HepG2 (cell line): ENCODE measurements at regions not wholly inside any gene's neighbourhood (a gene's known extent, or its start where the extent isn't known, plus 50 kb on each side); places are given as distances from the start of the nearest gene placed in this dataset.

Experiments
- ATAC-seq: fragments of 200-7000 bp; cut with Tn5 transposase; 3 replicates; pipeline ENCODE4 v1.9.1; 2020; ENCODE audit warnings: mild to moderate bottlenecking, moderate library complexity
- BruUV-seq: library from RNA; stranded (reverse); fragments of 400-500 nt; replicated peaks from 2 replicates; lab custom pipeline; 2021; lab: Mats Ljungman, UMichigan
- CTCF ChIA-PET: fragments of 300-600 bp; formaldehyde crosslinking; extraction: SDS; loops from one replicate; lab custom pipeline; 2021; ENCODE audit warnings: low total read pairs, inconsistent platforms, low intra/inter-chr PET ratio; lab: Yijun Ruan, JAX
- POLR2A ChIA-PET: fragments of 350-600 bp; sonication (Branson Sonifier 250); formaldehyde crosslinking; loops from one replicate; lab custom pipeline; 2020; ENCODE audit warnings: antibody characterized with exemption, inconsistent platforms; lab: Yijun Ruan, JAX
- DNase-seq: peaks from one replicate; pipeline ENCODE4 v3.0.0-alpha.2; 2015; ENCODE audit warnings: low spot score
- FAIRE-seq: peaks from 3 replicates; lab custom pipeline; 2011; peaks lifted over from hg19 to GRCh38; lab: Jason Lieb, UNC
- H2AFZ ChIP-seq: one replicate; pipeline ENCODE4 v1.6.1; 2011; ENCODE audit warnings: low read length, inconsistent platforms
- H3K27ac ChIP-seq: fragments of 300-600 bp; 3 replicates; pipeline ENCODE4 v1.8.0; 2011; ENCODE audit warnings: mixed run types, mild to moderate bottlenecking, mixed read lengths, low read length, inconsistent platforms; ENCODE audit not compliant: insufficient read depth; ENCODE audit errors: extremely low read length
- H3K27me3 ChIP-seq, 2 experiments: fragments of 200-600 bp in 1 of 2; 2 replicates in 1 of 2; 3 replicates in 1 of 2; pipeline versions ENCODE4 v1.6.0 to v1.8.0; 2011; ENCODE audit warnings: low read length in 2 of 2, mild to moderate bottlenecking in 2 of 2, moderate library complexity in 2 of 2, inconsistent platforms in 1 of 2; ENCODE audit not compliant: insufficient read depth in 2 of 2, control insufficient read depth in 1 of 2
- H3K36me3 ChIP-seq, 2 experiments: fragments of 200-600 bp in 1 of 2; replicated peaks in 1 of 2; 2 replicates in 1 of 2; 3 replicates in 1 of 2; pipeline versions ENCODE4 v1.5.1 to v1.8.0; 2011; ENCODE audit warnings: low read length in 2 of 2, inconsistent platforms in 1 of 2; ENCODE audit not compliant: insufficient read depth in 2 of 2, control insufficient read depth in 1 of 2
- H3K4me1 ChIP-seq: 2 replicates; pipeline ENCODE4 v1.5.1; 2012; ENCODE audit warnings: low read length, inconsistent platforms; ENCODE audit not compliant: insufficient read depth
- H3K4me2 ChIP-seq: 2 replicates; pipeline ENCODE4 v1.6.0; 2011; ENCODE audit warnings: low read depth, low read length, inconsistent platforms
- H3K4me3 ChIP-seq, 3 experiments: fragments of 200-600 bp in 1 of 3; sonication (generic), shearing (Covaris generic) in 1 of 3; replicated peaks in 1 of 3; 2 replicates each; pipeline ENCODE4 v1.5.1; 2011 to 2016; ENCODE audit warnings: low read length in 3 of 3, inconsistent platforms in 2 of 3, low read depth in 2 of 3, mild to moderate bottlenecking in 2 of 3, control low read depth in 1 of 3, mixed read lengths in 1 of 3; ENCODE audit not compliant: insufficient read depth in 1 of 3
- H3K79me2 ChIP-seq: one replicate; pipeline ENCODE4 v1.6.1; 2011; ENCODE audit warnings: low read length, inconsistent platforms; ENCODE audit not compliant: insufficient read depth
- H3K9ac ChIP-seq: 2 replicates; pipeline ENCODE4 v1.6.0; 2011; ENCODE audit warnings: mild to moderate bottlenecking, low read depth, low read length, inconsistent platforms; ENCODE audit not compliant: insufficient read depth
- H3K9me3 ChIP-seq: 2 replicates; pipeline ENCODE4 v1.5.1; 2012; ENCODE audit warnings: mild to moderate bottlenecking, low read length
- H4K20me1 ChIP-seq: 2 replicates; pipeline ENCODE4 v1.6.0; 2011; ENCODE audit warnings: inconsistent platforms, mild to moderate bottlenecking, low read length, moderate library complexity; ENCODE audit not compliant: insufficient read depth
- FOXK1 ChIP-seq: sonication (generic); formaldehyde crosslinking; IDR thresholded peaks from 2 replicates; pipeline ENCODE4 v1.4.0; 2020; ENCODE audit warnings: low read depth, missing genetic modification reagents, borderline replicate concordance
- HDAC1 ChIP-seq: sonication (generic); formaldehyde crosslinking; IDR thresholded peaks from 2 replicates; pipeline ENCODE4 v1.5.1; 2020; ENCODE audit warnings: mild to moderate bottlenecking, missing genetic modification reagents
- HHEX ChIP-seq: IDR thresholded peaks from 2 replicates; pipeline ENCODE4 v1.6.1; 2016; ENCODE audit warnings: control low read depth
- KLF12 ChIP-seq: sonication (generic); formaldehyde crosslinking; IDR thresholded peaks from 2 replicates; pipeline ENCODE4 v1.4.0; 2020; ENCODE audit warnings: missing genetic modification reagents, borderline replicate concordance
- MLLT10 ChIP-seq: sonication (generic); formaldehyde crosslinking; IDR thresholded peaks from 2 replicates; pipeline ENCODE4 v1.4.0; 2020; ENCODE audit warnings: missing genetic modification reagents
- MXI1 ChIP-seq: IDR thresholded peaks from 3 replicates; pipeline ENCODE4 v1.6.1; 2012; ENCODE audit warnings: low read depth, low read length, inconsistent platforms, borderline replicate concordance
- SIX4 ChIP-seq: sonication (generic); formaldehyde crosslinking; IDR thresholded peaks from 2 replicates; pipeline ENCODE4 v1.4.0; 2020; ENCODE audit warnings: missing genetic modification reagents
- ZNF20 ChIP-seq: sonication (generic); formaldehyde crosslinking; IDR thresholded peaks from 2 replicates; pipeline ENCODE4 v1.4.0; 2020; ENCODE audit warnings: mild to moderate bottlenecking, moderate library complexity, missing genetic modification reagents
- ZNF337 ChIP-seq: sonication (generic); formaldehyde crosslinking; IDR thresholded peaks from 2 replicates; pipeline ENCODE4 v1.5.1; 2020; ENCODE audit warnings: missing genetic modification reagents, low read depth, mild to moderate bottlenecking, borderline replicate concordance
- ZNF33B ChIP-seq: sonication (generic); formaldehyde crosslinking; IDR thresholded peaks from 2 replicates; pipeline ENCODE4 v1.5.1; 2020; ENCODE audit warnings: mild to moderate bottlenecking, missing genetic modification reagents
- ZNF788 ChIP-seq: sonication (generic); formaldehyde crosslinking; IDR thresholded peaks from 2 replicates; pipeline ENCODE4 v1.5.0; 2020; ENCODE audit warnings: mild to moderate bottlenecking, missing genetic modification reagents, borderline replicate concordance
- WGBS: methylation state at CpG from one replicate; pipeline ENCODE4 v1.1.6; 2017; ENCODE audit warnings: low lambda C conversion rate; 5-methylcytosine and 5-hydroxymethylcytosine counted together
- in situ Hi-C: cut with HindIII; loops from 2 replicates; pipeline ENCODE4 v1.10.0; 2017; ENCODE audit warnings: low pct_unique_long_range_greater_than_20kb; ENCODE audit not compliant: extremely low pct_ligation_motif_present
- intact Hi-C: fragments of 100-400 bp; cut with micrococcal nuclease; formaldehyde crosslinking; loops from one replicate; pipeline ENCODE4 v1.10.0; 2022; ENCODE audit not compliant: unreplicated experiment
- TF ChIP-seq, protein P1 (sequence below): sonication (generic); formaldehyde crosslinking; IDR thresholded peaks from 2 replicates; pipeline ENCODE4 v1.4.0; 2020; ENCODE audit warnings: missing genetic modification reagents

DNA sequence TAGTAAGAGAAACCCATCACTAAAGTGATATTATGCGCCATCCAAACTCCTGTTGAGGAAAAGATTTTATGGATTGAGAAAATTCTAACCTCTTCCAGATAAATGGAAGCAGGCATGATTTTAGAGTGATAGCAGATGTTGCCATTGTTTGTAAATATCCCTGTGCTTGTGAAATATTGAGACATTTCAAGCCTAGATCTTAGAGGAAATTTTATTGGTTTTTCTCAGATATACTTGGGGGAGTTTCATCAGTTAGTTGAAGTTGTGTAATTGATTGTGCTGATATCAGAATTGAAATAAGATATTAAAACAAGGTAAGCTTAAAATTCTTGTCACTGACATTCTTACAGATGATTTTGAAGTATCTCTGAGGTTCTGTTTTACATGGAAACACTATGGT lies 390.9 kb upstream of the FANCL start:
- no peak overlapping the region for H3K4me3 ChIP-seq
- in situ Hi-C loops, result no loop called here
- no TSS peak for BruUV-seq
- ChIA-PET POLR2A (no interaction called here), CTCF (no interaction called here)
- H2AFZ ChIP-seq, result no peak overlapping the region
- DNase-seq (no peak), FAIRE-seq (no peak), ATAC-seq (no peak)
- H3K79me2 ChIP-seq, result no peaks in the 10 kb centered on the region
- intact Hi-C loops, result no loop called here
- H3K36me3 ChIP-seq, result no peaks in the 10 kb centered on the region
- no peaks in the 10 kb centered on the region for H3K4me1 ChIP-seq
- WGBS, result 22% methylated on average over 1 of the region's 1 CpG
- no peak overlapping the region for H3K9ac ChIP-seq
- H4K20me1 ChIP-seq, result no peaks in the 10 kb centered on the region
- H3K27me3 ChIP-seq, result no peaks in the 10 kb centered on the region
- TF ChIP-seq ZNF20 (no peak), SIX4 (CRISPR knock-in tag) (no peak), ZNF337 (CRISPR knock-in tag) (no peak), HDAC1 (CRISPR knock-in tag) (no peak), MLLT10 (CRISPR knock-in tag) (no peak), MXI1 (no peak), ZNF788 (no peak), KLF12 (CRISPR knock-in tag) (no peak), FOXK1 (CRISPR knock-in tag) (no peak), ZNF33B (CRISPR knock-in tag) (no peak), HHEX (no peak)
- TF ChIP-seq, protein P1, sequence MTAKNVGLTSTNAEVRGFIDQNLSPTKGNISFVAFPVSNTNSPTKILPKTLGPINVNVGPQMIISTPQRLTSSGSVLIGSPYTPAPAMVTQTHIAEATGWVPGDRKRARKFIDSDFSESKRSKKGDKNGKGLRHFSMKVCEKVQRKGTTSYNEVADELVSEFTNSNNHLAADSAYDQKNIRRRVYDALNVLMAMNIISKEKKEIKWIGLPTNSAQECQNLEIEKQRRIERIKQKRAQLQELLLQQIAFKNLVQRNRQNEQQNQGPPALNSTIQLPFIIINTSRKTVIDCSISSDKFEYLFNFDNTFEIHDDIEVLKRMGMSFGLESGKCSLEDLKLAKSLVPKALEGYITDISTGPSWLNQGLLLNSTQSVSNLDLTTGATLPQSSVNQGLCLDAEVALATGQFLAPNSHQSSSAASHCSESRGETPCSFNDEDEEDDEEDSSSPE (CRISPR knock-in tag), result no peak
- H3K27ac ChIP-seq, result no peak overlapping the region
- no peak overlapping the region for H3K4me2 ChIP-seq
- H3K9me3 ChIP-seq, result no peaks in the 10 kb centered on the region
